ENCODE measurements at regions not wholly inside any gene's neighbourhood (a gene's known extent, or its start where the extent isn't known, plus 50 kb on each side); places are given as distances from the start of the nearest gene placed in this dataset.

DNA sequence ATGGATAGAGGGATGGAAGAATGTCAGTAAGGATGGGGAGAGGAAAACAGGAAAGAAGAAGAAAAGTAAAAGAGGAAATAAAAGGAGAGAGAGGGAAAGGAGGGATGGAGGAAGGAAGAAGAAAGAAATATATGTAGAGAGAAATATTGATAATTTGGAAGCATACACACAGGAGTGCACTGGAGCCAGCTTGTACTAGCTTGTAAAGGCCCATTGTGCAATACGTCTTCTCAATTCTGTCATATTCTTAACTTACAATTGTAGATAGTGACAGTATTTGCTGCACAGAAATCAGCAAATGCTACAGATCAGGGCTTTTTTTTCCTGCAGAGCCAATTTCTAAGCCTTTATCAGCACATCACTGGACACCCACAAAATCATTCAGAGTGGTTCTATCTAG, 458.8 kb upstream of the WWC1 start:
- no peak overlapping the region for H3K4me3 ChIP-seq (ENCODE audit: low read depth, low read length)
- TF ChIP-seq, protein P1, sequence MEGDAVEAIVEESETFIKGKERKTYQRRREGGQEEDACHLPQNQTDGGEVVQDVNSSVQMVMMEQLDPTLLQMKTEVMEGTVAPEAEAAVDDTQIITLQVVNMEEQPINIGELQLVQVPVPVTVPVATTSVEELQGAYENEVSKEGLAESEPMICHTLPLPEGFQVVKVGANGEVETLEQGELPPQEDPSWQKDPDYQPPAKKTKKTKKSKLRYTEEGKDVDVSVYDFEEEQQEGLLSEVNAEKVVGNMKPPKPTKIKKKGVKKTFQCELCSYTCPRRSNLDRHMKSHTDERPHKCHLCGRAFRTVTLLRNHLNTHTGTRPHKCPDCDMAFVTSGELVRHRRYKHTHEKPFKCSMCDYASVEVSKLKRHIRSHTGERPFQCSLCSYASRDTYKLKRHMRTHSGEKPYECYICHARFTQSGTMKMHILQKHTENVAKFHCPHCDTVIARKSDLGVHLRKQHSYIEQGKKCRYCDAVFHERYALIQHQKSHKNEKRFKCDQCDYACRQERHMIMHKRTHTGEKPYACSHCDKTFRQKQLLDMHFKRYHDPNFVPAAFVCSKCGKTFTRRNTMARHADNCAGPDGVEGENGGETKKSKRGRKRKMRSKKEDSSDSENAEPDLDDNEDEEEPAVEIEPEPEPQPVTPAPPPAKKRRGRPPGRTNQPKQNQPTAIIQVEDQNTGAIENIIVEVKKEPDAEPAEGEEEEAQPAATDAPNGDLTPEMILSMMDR (IDR thresholded peaks at IDR 0.05; ENCODE audit: low read depth, low read length, missing control alignments) = no peak
- in situ Hi-C loops (cut with HindIII; ENCODE audit: low sequenced_read_pairs) = no loop called here
- no peak for DNase-seq (ENCODE audit: low read depth)

DNA sequence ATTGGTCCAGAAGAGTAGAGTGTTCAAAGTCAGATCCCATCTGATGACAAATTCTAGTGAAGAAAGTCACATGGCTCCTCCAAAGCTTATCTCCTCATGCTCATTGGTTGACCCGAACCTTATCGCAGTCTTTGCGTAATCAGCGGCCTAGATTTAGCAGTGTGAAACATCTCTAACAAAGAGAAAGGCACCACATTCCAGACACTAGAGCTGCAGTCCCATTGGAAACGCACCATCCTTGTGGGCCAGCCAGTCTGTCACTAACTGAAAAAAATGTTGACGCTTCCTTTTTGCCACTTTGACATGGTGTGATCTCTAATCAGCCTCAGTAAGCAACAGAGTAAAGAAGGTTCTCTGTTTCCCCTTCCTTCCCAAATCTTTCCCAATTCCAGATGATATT, 458.0 kb upstream of the WWC1 start:
- DNase-seq (ENCODE audit: low read depth) = no peak
- TF ChIP-seq, protein P1 (IDR thresholded peaks at IDR 0.05; ENCODE audit: low read depth, low read length, missing control alignments) = no peak

DNA sequence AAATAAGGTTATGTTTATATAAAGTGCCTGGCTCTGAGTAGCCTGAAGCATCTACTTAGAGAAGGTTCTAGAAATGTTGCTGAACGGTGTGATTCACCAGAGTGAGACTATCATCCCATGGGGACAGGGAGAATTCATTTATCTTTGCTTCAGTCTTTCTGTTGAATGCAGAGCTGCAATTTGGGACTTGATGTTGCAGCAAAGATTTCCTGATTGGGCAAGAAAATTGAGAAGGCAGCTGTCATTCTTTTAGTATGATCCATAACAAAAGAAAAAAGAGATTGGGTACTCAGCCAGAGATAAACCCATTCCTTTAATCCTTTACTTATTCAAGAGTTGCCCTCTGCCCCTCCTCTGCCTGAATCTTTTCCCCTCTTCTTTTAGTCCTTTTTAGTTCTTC, 456.3 kb upstream of the WWC1 start:
- in situ Hi-C loops (cut with HindIII; ENCODE audit: low sequenced_read_pairs) = no loop called here
- TF ChIP-seq, protein P1 (IDR thresholded peaks at IDR 0.05; ENCODE audit: low read depth, low read length, missing control alignments) = no peak
- no peak for DNase-seq (ENCODE audit: low read depth)
- no peak overlapping the region for H3K4me3 ChIP-seq (ENCODE audit: low read depth, low read length)

More for the DNA sequence above, 458.0 kb upstream of the WWC1 start:
- no peak overlapping the region for H3K4me3 ChIP-seq (ENCODE audit: low read depth, low read length)
- in situ Hi-C loops (cut with HindIII; ENCODE audit: low sequenced_read_pairs) = no loop called here

DNA sequence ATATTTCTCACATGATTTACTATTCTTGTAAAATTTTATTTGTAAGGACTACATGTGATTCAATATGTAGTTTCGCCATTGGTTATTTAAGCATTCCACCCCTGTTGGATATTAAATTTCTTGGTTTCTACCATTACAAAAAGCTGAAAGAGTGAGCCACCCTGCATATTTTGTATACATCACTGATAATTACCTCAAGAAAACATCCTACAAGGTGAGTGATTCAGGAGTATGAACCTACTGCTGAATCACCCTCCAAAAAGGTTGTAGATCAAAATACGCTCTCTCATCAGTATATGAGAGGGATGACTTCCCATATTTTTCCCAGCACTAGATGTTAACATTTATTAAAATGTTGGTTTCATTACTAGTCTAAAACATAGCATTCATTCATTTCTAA, 454.3 kb upstream of the WWC1 start:
- TF ChIP-seq, protein P1 (IDR thresholded peaks at IDR 0.05; ENCODE audit: low read depth, low read length, missing control alignments) = no peak
- DNase-seq (ENCODE audit: low read depth) = no peak
- in situ Hi-C loops (cut with HindIII; ENCODE audit: low sequenced_read_pairs) = no loop called here
- H3K4me3 ChIP-seq (ENCODE audit: low read depth, low read length) = no peak overlapping the region

DNA sequence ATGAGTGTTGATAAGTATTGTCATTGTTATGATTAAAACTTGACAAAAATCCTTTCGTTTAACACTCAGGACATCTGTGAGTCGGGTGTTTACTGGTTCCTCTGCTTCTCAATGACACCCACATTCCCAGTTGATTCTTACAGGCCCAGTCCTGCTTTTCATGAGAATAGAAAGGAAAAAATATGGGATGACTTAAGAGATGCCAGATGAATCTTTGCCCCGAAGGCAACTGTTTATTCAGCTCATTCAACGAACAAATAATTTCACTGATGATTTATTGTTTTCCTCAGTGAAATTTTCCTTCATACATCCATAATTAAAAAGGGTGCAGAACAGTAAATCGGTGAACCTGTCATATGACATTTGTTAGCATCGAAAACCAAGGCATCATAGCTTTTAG, 452.4 kb upstream of the WWC1 start:
- no peak for DNase-seq (ENCODE audit: low read depth)
- H3K4me3 ChIP-seq (ENCODE audit: low read depth, low read length) = no peak overlapping the region
- in situ Hi-C loops (cut with HindIII; ENCODE audit: low sequenced_read_pairs) = no loop called here
- TF ChIP-seq, protein P1 (IDR thresholded peaks at IDR 0.05; ENCODE audit: low read depth, low read length, missing control alignments) = no peak

DNA sequence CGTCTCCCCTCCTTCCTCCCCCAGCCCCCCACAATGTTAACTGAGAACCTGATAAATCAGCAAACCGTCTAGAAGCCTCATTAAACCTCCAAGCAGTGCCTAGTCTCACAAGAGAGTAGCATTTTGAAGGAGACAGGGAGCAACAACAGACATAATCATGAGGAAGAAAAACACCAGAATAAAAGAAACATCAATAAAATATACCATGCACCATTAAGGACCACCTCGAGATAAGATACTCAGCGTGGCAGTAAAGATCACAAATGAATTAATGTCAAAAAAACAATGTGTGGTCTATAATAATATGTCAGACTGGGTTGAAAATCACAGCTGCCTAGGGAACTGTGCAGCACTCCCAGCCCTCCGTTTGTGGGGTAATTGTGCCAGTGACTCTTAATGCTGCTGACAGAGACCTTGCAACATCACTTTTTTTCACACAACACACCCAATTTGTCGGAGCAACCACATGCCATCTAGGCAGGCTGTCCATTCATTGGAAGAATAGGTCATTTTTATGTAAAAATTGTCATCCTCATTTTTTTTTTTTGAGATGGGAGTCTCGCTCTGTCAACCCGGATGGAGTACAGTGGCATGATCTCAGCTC, 450.8 kb upstream of the WWC1 start:
- H3K4me3 ChIP-seq (ENCODE audit: low read depth, low read length) = no peak overlapping the region
- in situ Hi-C loops (cut with HindIII; ENCODE audit: low sequenced_read_pairs) = no loop called here
- TF ChIP-seq, protein P1 (IDR thresholded peaks at IDR 0.05; ENCODE audit: low read depth, low read length, missing control alignments) = no peak
- no peak for DNase-seq (ENCODE audit: low read depth)

Measured in astrocyte of the cerebellum (primary cell).